Lung (tissue), 11 donors: ENCODE measurements at regions not wholly inside any gene's neighbourhood (a gene's known extent, or its start where the extent isn't known, plus 50 kb on each side); places are given as distances from the start of the nearest gene placed in this dataset.

Experiments used
- ATAC-seq: fragments of 200-7000 bp; cut with Tn5 transposase; one replicate; pipeline ENCODE4 v1.9.1; 2020; ENCODE audit warnings: moderate number of reproducible peaks; ENCODE audit not compliant: insufficient read depth, low FRiP score
- DNase-seq, 3 donors: peaks; one replicate each; pipeline ENCODE4 v3.0.0-alpha.2; 2013 to 2017
- H3K27ac ChIP-seq, 2 donors: one replicate each; pipeline ENCODE4 v1.5.1; 2013; ENCODE audit warnings: mild to moderate bottlenecking in 2 of 2, moderate library complexity in 2 of 2, control low read depth in 1 of 2, inconsistent platforms in 1 of 2, low read depth in 1 of 2, low read length in 1 of 2
- H3K27me3 ChIP-seq, 3 donors: one replicate each; pipeline ENCODE4 v1.5.1; 2013; ENCODE audit warnings: low read length in 2 of 3; ENCODE audit not compliant: control insufficient read depth in 3 of 3, insufficient read depth in 3 of 3
- H3K36me3 ChIP-seq, 4 donors: one replicate each; pipeline ENCODE4 v1.5.1; 2013; ENCODE audit warnings: low read length in 4 of 4, mild to moderate bottlenecking in 1 of 4, moderate library complexity in 1 of 4; ENCODE audit not compliant: control insufficient read depth in 4 of 4, insufficient read depth in 4 of 4
- H3K4me1 ChIP-seq, 5 donors: one replicate each; pipeline ENCODE4 v1.5.1; 2013; ENCODE audit warnings: low read length in 5 of 5, mild to moderate bottlenecking in 2 of 5, moderate library complexity in 1 of 5; ENCODE audit not compliant: control insufficient read depth in 5 of 5, insufficient read depth in 5 of 5
- H3K4me3 ChIP-seq: one replicate; pipeline ENCODE4 v1.5.1; 2013; ENCODE audit warnings: mild to moderate bottlenecking, control low read depth, moderate library complexity
- H3K9ac ChIP-seq, 2 donors: one replicate each; pipeline ENCODE4 v1.5.1; 2013; ENCODE audit warnings: low read length in 2 of 2, control low read depth in 1 of 2; ENCODE audit not compliant: insufficient read depth in 1 of 2
- H3K9me3 ChIP-seq, 4 donors: one replicate each; pipeline ENCODE4 v1.5.1; 2013; ENCODE audit warnings: low read length in 3 of 4, mild to moderate bottlenecking in 1 of 4, moderate library complexity in 1 of 4; ENCODE audit not compliant: control insufficient read depth in 4 of 4, insufficient read depth in 3 of 4
- CTCF ChIP-seq: IDR thresholded peaks from 2 replicates; pipeline ENCODE4 v1.5.1; 2012; ENCODE audit warnings: mild to moderate bottlenecking; ENCODE audit errors: control extremely low read depth, extremely low read depth
- WGBS, 2 donors: extraction: QIAGEN DNeasy Blood & Tissue Kit; methylation state at CpG; one replicate each; pipeline ENCODE4 v1.1.7; 2013; 5-methylcytosine and 5-hydroxymethylcytosine counted together
- donor health status: control.
- donor health status: control.
- donor health status: Bipolar disorder and iron deficiency.
- donor health status: healthy.
- donor health status: DM: yes; HTN: yes; CAD: no.

GRCh38 chr5:3105172-3105571, 353.7 kb upstream of the IRX2 start:
- Histone ChIP-seq H3K36me3 (no peaks in the 10 kb centered on the region), H3K27ac (no peak overlapping the region), H3K9ac (no peak overlapping the region), H3K4me1 (no peaks in the 10 kb centered on the region), H3K27me3 (peaks cover 0 to 39% (median 33%) of the 10 kb centered on the region in 3 donors), H3K9me3 (peaks cover 0 to 9% (median 0%) of the 10 kb centered on the region in 4 donors), H3K4me3 (no peak overlapping the region)
- WGBS, 2 donors, result 81 to 89% methylated on average over 3 of the region's 3 CpGs
- TF ChIP-seq CTCF, result no peak
- DNase-seq (no peak), ATAC-seq (no peak)

GRCh38 chr5:3104429-3105060, 353.1 kb upstream of the IRX2 start:
- no peak for TF ChIP-seq CTCF
- no peaks in the 10 kb centered on the region for H3K36me3 ChIP-seq
- no peak overlapping the region for H3K27ac ChIP-seq
- peaks cover 0 to 39% (median 33%) of the 10 kb centered on the region in 3 donors for H3K27me3 ChIP-seq
- no peak overlapping the region for H3K4me3 ChIP-seq
- 13 to 24% methylated on average over 21 of the region's 21 CpGs for WGBS, 2 donors
- ATAC-seq (no peak), DNase-seq (no peak)
- no peak overlapping the region for H3K9ac ChIP-seq
- H3K9me3 ChIP-seq, result peaks cover 0 to 9% (median 0%) of the 10 kb centered on the region in 4 donors
- H3K4me1 ChIP-seq, result no peaks in the 10 kb centered on the region

- ATAC-seq (no peak), DNase-seq (no peak)
- Histone ChIP-seq H3K27me3 (peaks cover 0 to 42% (median 33%) of the 10 kb centered on the region in 3 donors), H3K9ac (no peak overlapping the region), H3K36me3 (no peaks in the 10 kb centered on the region), H3K4me3 (no peak overlapping the region), H3K27ac (no peak overlapping the region), H3K9me3 (peaks cover 0 to 9% (median 0%) of the 10 kb centered on the region in 4 donors), H3K4me1 (no peaks in the 10 kb centered on the region)
- TF ChIP-seq CTCF, result no peak
- WGBS, 2 donors, result 19 to 32% methylated on average over 21 of the region's 21 CpGs
Measured at GRCh38 chr5:3103262-3103811, 351.9 kb upstream of the IRX2 start.

GRCh38 chr5:3102531-3102930, 351.1 kb upstream of the IRX2 start:
- Histone ChIP-seq H3K9ac (no peak overlapping the region), H3K4me3 (no peak overlapping the region), H3K9me3 (peaks cover 0 to 9% (median 0%) of the 10 kb centered on the region in 4 donors), H3K36me3 (no peaks in the 10 kb centered on the region), H3K27ac (no peak overlapping the region), H3K27me3 (peaks cover 0 to 42% (median 33%) of the 10 kb centered on the region in 3 donors), H3K4me1 (no peaks in the 10 kb centered on the region)
- DNase-seq (no peak), ATAC-seq (no peak)
- 49 to 59% methylated on average over 4 of the region's 4 CpGs for WGBS, 2 donors
- TF ChIP-seq CTCF, result no peak
